ENCODE measurements at regions not wholly inside any gene's neighbourhood (a gene's known extent, or its start where the extent isn't known, plus 50 kb on each side); places are given as distances from the start of the nearest gene placed in this dataset.

- 39 to 44% methylated on average over 2 of the region's 2 CpGs for WGBS, 2 donors (ENCODE audit: low coverage in 1 of 2)
- H3K27ac ChIP-seq = no peak overlapping the region
These were observed 706.1 kb upstream of the CDH18 start for GRCh38 chr5:20694121-20694520.

DNA sequence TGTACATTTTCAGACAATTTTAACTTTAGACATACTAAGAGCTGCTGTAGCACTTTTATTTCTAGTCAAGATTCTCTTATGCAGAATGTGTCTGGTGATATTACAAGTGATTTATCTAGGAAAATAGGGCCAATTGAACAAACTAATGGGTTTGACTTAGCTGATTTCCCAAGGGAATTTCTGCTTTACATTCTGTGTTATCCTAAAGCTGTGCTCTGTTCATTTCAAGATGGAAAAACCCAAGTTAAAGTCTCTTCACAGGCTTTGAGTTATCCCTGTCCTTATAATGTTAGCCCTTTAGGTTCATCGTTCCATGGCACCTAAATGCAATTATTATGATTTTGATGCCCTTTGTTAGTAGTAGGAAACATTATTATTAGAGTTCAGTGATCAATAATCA is 704.9 kb upstream of the CDH18 start:
- H3K27ac ChIP-seq = no peak overlapping the region
- no peaks in the 10 kb centered on the region for H3K4me1 ChIP-seq
- intact Hi-C loops (cut with DNase I; ENCODE audit: low total_unique reads) (no loop called here), in situ Hi-C loops (cut with MboI; ENCODE audit: low pct_ligation_motif_present in 1 of 4, low pct_unique_long_range_greater_than_20kb in 1 of 4, low sequenced_read_pairs in 3 of 4) (no loop called here)
- no peaks in the 10 kb centered on the region for H3K9me3 ChIP-seq
- WGBS, 2 donors (ENCODE audit: low coverage in 1 of 2) = 76 to 100% methylated on average over 1 of the region's 1 CpG
- no peaks in the 10 kb centered on the region for H3K27me3 ChIP-seq
- H3K4me3 ChIP-seq = no peak overlapping the region
- DNase-seq = no peak
- H3K36me3 ChIP-seq = no peaks in the 10 kb centered on the region
- TF ChIP-seq POLR2AphosphoS5 (IDR thresholded peaks at IDR 0.05) (no peak), EP300 (IDR thresholded peaks at IDR 0.05; ENCODE audit: low read depth) (no peak), POLR2A (IDR thresholded peaks at IDR 0.05) (no peak)
- TF ChIP-seq, protein P1, sequence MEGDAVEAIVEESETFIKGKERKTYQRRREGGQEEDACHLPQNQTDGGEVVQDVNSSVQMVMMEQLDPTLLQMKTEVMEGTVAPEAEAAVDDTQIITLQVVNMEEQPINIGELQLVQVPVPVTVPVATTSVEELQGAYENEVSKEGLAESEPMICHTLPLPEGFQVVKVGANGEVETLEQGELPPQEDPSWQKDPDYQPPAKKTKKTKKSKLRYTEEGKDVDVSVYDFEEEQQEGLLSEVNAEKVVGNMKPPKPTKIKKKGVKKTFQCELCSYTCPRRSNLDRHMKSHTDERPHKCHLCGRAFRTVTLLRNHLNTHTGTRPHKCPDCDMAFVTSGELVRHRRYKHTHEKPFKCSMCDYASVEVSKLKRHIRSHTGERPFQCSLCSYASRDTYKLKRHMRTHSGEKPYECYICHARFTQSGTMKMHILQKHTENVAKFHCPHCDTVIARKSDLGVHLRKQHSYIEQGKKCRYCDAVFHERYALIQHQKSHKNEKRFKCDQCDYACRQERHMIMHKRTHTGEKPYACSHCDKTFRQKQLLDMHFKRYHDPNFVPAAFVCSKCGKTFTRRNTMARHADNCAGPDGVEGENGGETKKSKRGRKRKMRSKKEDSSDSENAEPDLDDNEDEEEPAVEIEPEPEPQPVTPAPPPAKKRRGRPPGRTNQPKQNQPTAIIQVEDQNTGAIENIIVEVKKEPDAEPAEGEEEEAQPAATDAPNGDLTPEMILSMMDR (IDR thresholded peaks at IDR 0.05) = no peak

More at GRCh38 chr5:20694121-20694520, 706.1 kb upstream of the CDH18 start:
- Histone ChIP-seq H3K4me1 (no peaks in the 10 kb centered on the region), H3K36me3 (no peaks in the 10 kb centered on the region), H3K4me3 (no peak overlapping the region), H3K27me3 (no peaks in the 10 kb centered on the region), H3K9me3 (no peaks in the 10 kb centered on the region)
- TF ChIP-seq POLR2A (IDR thresholded peaks at IDR 0.05) (no peak), EP300 (IDR thresholded peaks at IDR 0.05; ENCODE audit: low read depth) (no peak), POLR2AphosphoS5 (IDR thresholded peaks at IDR 0.05) (no peak)
- TF ChIP-seq, protein P1 (IDR thresholded peaks at IDR 0.05) = no peak
- intact Hi-C loops (cut with DNase I; ENCODE audit: low total_unique reads) (no loop called here), in situ Hi-C loops (cut with MboI; ENCODE audit: low pct_ligation_motif_present in 1 of 4, low pct_unique_long_range_greater_than_20kb in 1 of 4, low sequenced_read_pairs in 3 of 4) (no loop called here)
- DNase-seq = no peak

DNA sequence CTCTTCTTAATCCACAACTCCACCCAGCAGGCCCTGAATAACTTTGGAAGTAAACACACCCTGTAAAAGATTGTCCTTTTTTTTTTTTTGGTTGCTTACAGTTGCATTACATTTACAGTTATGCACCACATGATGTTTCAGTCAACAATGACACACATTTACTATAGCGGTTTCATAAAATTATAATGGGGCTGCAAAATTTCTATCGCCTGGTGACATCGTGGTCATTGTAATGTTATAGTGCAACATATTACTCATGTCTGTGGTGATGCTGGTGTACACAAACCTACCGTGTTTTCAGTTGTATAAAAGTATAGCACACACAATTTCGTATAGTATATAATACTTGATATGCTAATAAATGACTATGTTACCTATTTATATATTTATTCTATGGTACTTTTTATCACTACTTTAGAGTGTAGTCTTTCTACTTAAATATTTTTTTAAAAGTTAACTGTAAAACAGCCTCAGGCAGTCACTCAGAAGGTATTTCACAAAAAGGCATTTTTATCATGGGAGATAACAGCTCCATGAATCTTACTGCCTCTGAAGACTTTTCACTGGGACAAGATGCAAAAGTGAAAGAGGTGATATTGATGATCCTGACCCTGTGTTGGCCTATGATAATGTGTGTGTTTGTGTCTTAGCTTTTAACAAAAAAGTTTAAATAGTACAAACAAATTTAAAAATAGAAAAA is 695.4 kb upstream of the CDH18 start:
- in situ Hi-C loops (cut with MboI; ENCODE audit: low pct_ligation_motif_present in 1 of 4, low pct_unique_long_range_greater_than_20kb in 1 of 4, low sequenced_read_pairs in 3 of 4) = no loop called here
- no peaks in the 10 kb centered on the region for H3K4me1 ChIP-seq
- DNase-seq = no peak
- TF ChIP-seq POLR2AphosphoS5 (IDR thresholded peaks at IDR 0.05) (no peak), POLR2A (IDR thresholded peaks at IDR 0.05) (no peak)
- TF ChIP-seq, protein P1 (IDR thresholded peaks at IDR 0.05) = no peak
- no peak overlapping the region for H3K27ac ChIP-seq
- WGBS, 2 donors (ENCODE audit: low coverage in 1 of 2) = 84% methylated on average over 5 of the region's 5 CpGs
- intact Hi-C loops (cut with DNase I; ENCODE audit: low total_unique reads) = no loop called here
- H3K9me3 ChIP-seq = peaks cover 0 to 4% of the 10 kb centered on the region in 2 donors
- H3K36me3 ChIP-seq = no peaks in the 10 kb centered on the region
- H3K27me3 ChIP-seq = no peaks in the 10 kb centered on the region
- H3K4me3 ChIP-seq = no peak overlapping the region

DNA sequence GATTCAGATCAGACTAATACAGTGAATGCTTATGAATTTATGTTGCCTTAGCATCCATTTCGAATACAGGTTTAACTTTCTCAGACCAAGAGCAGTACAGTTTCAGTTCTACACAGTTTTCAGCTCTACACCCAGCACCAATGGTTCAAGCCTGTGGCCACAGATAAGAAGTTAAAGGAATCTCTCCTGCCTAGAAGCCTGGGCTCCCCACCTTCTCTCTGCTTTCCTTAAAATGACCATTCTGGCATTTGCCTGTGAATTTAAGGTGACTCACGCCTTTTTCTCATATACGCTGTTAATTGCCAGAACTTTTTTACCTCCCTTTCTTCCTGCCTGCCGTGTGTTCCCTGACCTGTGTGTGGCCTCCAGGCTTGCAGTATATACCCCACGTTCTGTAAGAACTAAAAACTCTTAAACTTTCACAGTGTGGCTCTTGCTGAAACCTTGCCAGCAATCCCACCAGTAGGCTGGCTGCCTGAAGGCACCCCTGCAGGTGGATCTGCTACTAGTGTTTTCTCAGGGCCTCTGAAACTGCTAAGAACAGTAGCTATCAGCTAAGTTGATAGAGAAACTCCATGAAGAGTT is 692.8 kb upstream of the CDH18 start:
- Histone ChIP-seq H3K27ac (no peak overlapping the region), H3K9me3 (no peaks in the 10 kb centered on the region), H3K4me3 (no peak overlapping the region), H3K27me3 (no peaks in the 10 kb centered on the region), H3K4me1 (no peaks in the 10 kb centered on the region), H3K36me3 (no peaks in the 10 kb centered on the region)
- TF ChIP-seq EP300 (IDR thresholded peaks at IDR 0.05; ENCODE audit: low read depth) (no peak), POLR2AphosphoS5 (IDR thresholded peaks at IDR 0.05) (no peak), POLR2A (IDR thresholded peaks at IDR 0.05) (no peak)
- TF ChIP-seq, protein P1 (IDR thresholded peaks at IDR 0.05) = no peak
- no peak for DNase-seq
- in situ Hi-C loops (cut with MboI; ENCODE audit: low pct_ligation_motif_present in 1 of 4, low pct_unique_long_range_greater_than_20kb in 1 of 4, low sequenced_read_pairs in 3 of 4) = no loop called here
- intact Hi-C loops (cut with DNase I; ENCODE audit: low total_unique reads) = no loop called here
- WGBS, 2 donors (ENCODE audit: low coverage in 1 of 2) = 62 to 73% methylated on average over 3 to 5 of the region's 5 CpGs

All from transverse colon (tissue), 4 donors.